Activated CD4-positive, alpha-beta memory T cell treated with anti-CD3 and anti-CD28 coated beads for 36 hours (primary cell): ENCODE measurements at regions not wholly inside any gene's neighbourhood (a gene's known extent, or its start where the extent isn't known, plus 50 kb on each side); places are given as distances from the start of the nearest gene placed in this dataset.
"Not testable (repeated sequence)": the region's sequence is repeated elsewhere in the genome, so short reads cannot be mapped to it uniquely, and the experiment has no call there.

Experiments
- CTCF ChIA-PET: fragments of 350-600 bp; sonication (Branson Sonifier 250); formaldehyde crosslinking; loops from one replicate; lab custom pipeline; 2021; ENCODE audit warnings: antibody characterized with exemption, inconsistent platforms; lab: Charles Lee
- POLR2A ChIA-PET: fragments of 350-600 bp; sonication (Branson Sonifier 250); formaldehyde crosslinking; loops from one replicate; lab custom pipeline; 2021; ENCODE audit warnings: antibody characterized with exemption; lab: Charles Lee
- DNase-seq: peaks from one replicate; pipeline ENCODE4 v3.0.0-alpha.2; 2020
- H3K27ac Mint-ChIP-seq: one replicate; pipeline ENCODE4 v1.8.0; 2021; ENCODE audit warnings: mixed read lengths
- H3K27me3 Mint-ChIP-seq: one replicate; pipeline ENCODE4 v1.8.0; 2021; ENCODE audit warnings: mixed read lengths
- H3K36me3 Mint-ChIP-seq: one replicate; pipeline ENCODE4 v1.8.0; 2021; ENCODE audit warnings: mixed read lengths
- H3K4me1 Mint-ChIP-seq: one replicate; pipeline ENCODE4 v1.8.0; 2021; ENCODE audit warnings: low read depth, mixed read lengths
- H3K4me3 Mint-ChIP-seq: one replicate; pipeline ENCODE4 v1.8.0; 2021; ENCODE audit warnings: mild to moderate bottlenecking, mixed read lengths
- H3K9me3 Mint-ChIP-seq: one replicate; pipeline ENCODE4 v1.8.0; 2021; ENCODE audit warnings: mixed read lengths
- intact Hi-C: fragments of 100-400 bp; cut with micrococcal nuclease; formaldehyde crosslinking; loops from one replicate; pipeline ENCODE4 v1.15.1; 2023

- no peaks in the 10 kb centered on the region for H3K36me3 Mint-ChIP-seq
- H3K27ac Mint-ChIP-seq: no peak overlapping the region
- H3K9me3 Mint-ChIP-seq: peaks cover 3% of the 10 kb centered on the region
- DNase-seq: no peak
- H3K4me3 Mint-ChIP-seq: no peak overlapping the region
- ChIA-PET POLR2A (no interaction called here), CTCF (no interaction called here)
- intact Hi-C loops: no loop called here
- no peaks in the 10 kb centered on the region for H3K27me3 Mint-ChIP-seq
- H3K4me1 Mint-ChIP-seq: no peaks in the 10 kb centered on the region
Measured at GRCh38 chr5:152593388-152593787, 188.3 kb upstream of the NMUR2 start.

- Mint-ChIP-seq H3K4me3 (no peak overlapping the region), H3K36me3 (no peaks in the 10 kb centered on the region), H3K27ac (no peak overlapping the region), H3K27me3 (no peaks in the 10 kb centered on the region), H3K4me1 (no peaks in the 10 kb centered on the region), H3K9me3 (peaks cover 3% of the 10 kb centered on the region)
- ChIA-PET POLR2A (no interaction called here), CTCF (no interaction called here)
- intact Hi-C loops: no loop called here
- no peak for DNase-seq
Measured at GRCh38 chr5:152595405-152595804, 190.3 kb upstream of the NMUR2 start.

- Mint-ChIP-seq H3K4me1 (no peaks in the 10 kb centered on the region), H3K27me3 (no peaks in the 10 kb centered on the region), H3K27ac (no peak overlapping the region), H3K36me3 (no peaks in the 10 kb centered on the region), H3K4me3 (no peak overlapping the region), H3K9me3 (no peaks in the 10 kb centered on the region)
- DNase-seq: no peak
- CTCF ChIA-PET: no interaction called here
- intact Hi-C loops: no loop called here
- POLR2A ChIA-PET: no interaction called here
Measured at GRCh38 chr5:152599096-152599495, 194.0 kb upstream of the NMUR2 start.

- intact Hi-C loops: no loop called here
- no peak for DNase-seq
- no peak overlapping the region for H3K27ac Mint-ChIP-seq
- ChIA-PET POLR2A (no interaction called here), CTCF (no interaction called here)
- H3K4me1 Mint-ChIP-seq: no peaks in the 10 kb centered on the region
- no peaks in the 10 kb centered on the region for H3K27me3 Mint-ChIP-seq
- H3K36me3 Mint-ChIP-seq: no peaks in the 10 kb centered on the region
- no peak overlapping the region for H3K4me3 Mint-ChIP-seq
- no peaks in the 10 kb centered on the region for H3K9me3 Mint-ChIP-seq
Measured at GRCh38 chr5:152601806-152602732, 197.0 kb upstream of the NMUR2 start.

- H3K27ac Mint-ChIP-seq, POLR2A ChIA-PET, DNase-seq, H3K27me3 Mint-ChIP-seq, H3K9me3 Mint-ChIP-seq, intact Hi-C loops, H3K4me3 Mint-ChIP-seq, H3K36me3 Mint-ChIP-seq, CTCF ChIA-PET, H3K4me1 Mint-ChIP-seq: not testable (repeated sequence)
Measured at GRCh38 chr5:152606050-152606449, 201.0 kb upstream of the NMUR2 start.

- H3K36me3 Mint-ChIP-seq: no peaks in the 10 kb centered on the region
Measured at GRCh38 chr5:152606776-152607364, 201.8 kb upstream of the NMUR2 start.

GRCh38 chr5:152607401-152608160 lies 202.5 kb upstream of the NMUR2 start:
- CTCF ChIA-PET: no interaction called here
- H3K9me3 Mint-ChIP-seq: no peaks in the 10 kb centered on the region
- H3K36me3 Mint-ChIP-seq: no peaks in the 10 kb centered on the region

More at GRCh38 chr5:152606776-152607364, 201.8 kb upstream of the NMUR2 start:
- CTCF ChIA-PET: no interaction called here
- Mint-ChIP-seq H3K4me3 (no peak overlapping the region), H3K27ac (no peak overlapping the region), H3K9me3 (no peaks in the 10 kb centered on the region), H3K4me1 (no peaks in the 10 kb centered on the region), H3K27me3 (no peaks in the 10 kb centered on the region)
- POLR2A ChIA-PET: no interaction called here
- intact Hi-C loops: no loop called here
- no peak for DNase-seq

GRCh38 chr5:152608458-152608857 lies 203.4 kb upstream of the NMUR2 start:
- Mint-ChIP-seq H3K9me3 (no peaks in the 10 kb centered on the region), H3K36me3 (no peaks in the 10 kb centered on the region), H3K27ac (no peak overlapping the region), H3K27me3 (no peaks in the 10 kb centered on the region), H3K4me1 (no peaks in the 10 kb centered on the region), H3K4me3 (no peak overlapping the region)
- no peak for DNase-seq
- intact Hi-C loops: no loop called here
- ChIA-PET CTCF (no interaction called here), POLR2A (no interaction called here)

More at GRCh38 chr5:152607401-152608160, 202.5 kb upstream of the NMUR2 start:
- POLR2A ChIA-PET: no interaction called here
- no peak for DNase-seq
- intact Hi-C loops: no loop called here
- Mint-ChIP-seq H3K27ac (no peak overlapping the region), H3K27me3 (no peaks in the 10 kb centered on the region), H3K4me3 (no peak overlapping the region), H3K4me1 (no peaks in the 10 kb centered on the region)

- no peaks in the 10 kb centered on the region for H3K27me3 Mint-ChIP-seq
- H3K27ac Mint-ChIP-seq: no peak overlapping the region
- CTCF ChIA-PET: no interaction called here
Measured at GRCh38 chr5:152619756-152620155, 214.7 kb upstream of the NMUR2 start.

GRCh38 chr5:152622628-152623027 lies 217.5 kb upstream of the NMUR2 start:
- Mint-ChIP-seq H3K4me1 (no peaks in the 10 kb centered on the region), H3K4me3 (no peak overlapping the region), H3K9me3 (no peaks in the 10 kb centered on the region), H3K36me3 (no peaks in the 10 kb centered on the region), H3K27ac (no peak overlapping the region), H3K27me3 (no peaks in the 10 kb centered on the region)
- DNase-seq: no peak
- intact Hi-C loops: no loop called here
- CTCF ChIA-PET: no interaction called here
- POLR2A ChIA-PET: no interaction called here

More at GRCh38 chr5:152619756-152620155, 214.7 kb upstream of the NMUR2 start:
- intact Hi-C loops: no loop called here
- POLR2A ChIA-PET: no interaction called here
- Mint-ChIP-seq H3K4me1 (no peaks in the 10 kb centered on the region), H3K9me3 (no peaks in the 10 kb centered on the region), H3K36me3 (no peaks in the 10 kb centered on the region), H3K4me3 (no peak overlapping the region)
- no peak for DNase-seq

- intact Hi-C loops: no loop called here
- DNase-seq: no peak
- ChIA-PET CTCF (no interaction called here), POLR2A (no interaction called here)
- Mint-ChIP-seq H3K4me3 (no peak overlapping the region), H3K36me3 (no peaks in the 10 kb centered on the region), H3K4me1 (no peaks in the 10 kb centered on the region), H3K27me3 (no peaks in the 10 kb centered on the region), H3K9me3 (no peaks in the 10 kb centered on the region), H3K27ac (no peak overlapping the region)
Measured at GRCh38 chr5:152623951-152624350, 218.9 kb upstream of the NMUR2 start.

GRCh38 chr5:152625696-152626095 lies 220.6 kb upstream of the NMUR2 start:
- no peaks in the 10 kb centered on the region for H3K4me1 Mint-ChIP-seq
- intact Hi-C loops: no loop called here
- H3K4me3 Mint-ChIP-seq: no peak overlapping the region
- H3K27ac Mint-ChIP-seq: no peak overlapping the region
- DNase-seq: no peak
- ChIA-PET POLR2A (no interaction called here), CTCF (no interaction called here)
- no peaks in the 10 kb centered on the region for H3K9me3 Mint-ChIP-seq
- H3K27me3 Mint-ChIP-seq: peaks cover 1% of the 10 kb centered on the region
- H3K36me3 Mint-ChIP-seq: no peaks in the 10 kb centered on the region
